HG03039 (cell line): ENCODE measurements at regions not wholly inside any gene's neighbourhood (a gene's known extent, or its start where the extent isn't known, plus 50 kb on each side); places are given as distances from the start of the nearest gene placed in this dataset.
"Not testable (repeated sequence)": the region's sequence is repeated elsewhere in the genome, so short reads cannot be mapped to it uniquely, and the experiment has no call there.

ENCODE experiments used
- ATAC-seq: cut with Tn5 transposase; IDR thresholded peaks from one replicate; pipeline ENCODE4 v1.9.1; 2021; ENCODE audit warnings: mild to moderate bottlenecking, moderate library complexity; ENCODE audit not compliant: unreplicated experiment

DNA sequence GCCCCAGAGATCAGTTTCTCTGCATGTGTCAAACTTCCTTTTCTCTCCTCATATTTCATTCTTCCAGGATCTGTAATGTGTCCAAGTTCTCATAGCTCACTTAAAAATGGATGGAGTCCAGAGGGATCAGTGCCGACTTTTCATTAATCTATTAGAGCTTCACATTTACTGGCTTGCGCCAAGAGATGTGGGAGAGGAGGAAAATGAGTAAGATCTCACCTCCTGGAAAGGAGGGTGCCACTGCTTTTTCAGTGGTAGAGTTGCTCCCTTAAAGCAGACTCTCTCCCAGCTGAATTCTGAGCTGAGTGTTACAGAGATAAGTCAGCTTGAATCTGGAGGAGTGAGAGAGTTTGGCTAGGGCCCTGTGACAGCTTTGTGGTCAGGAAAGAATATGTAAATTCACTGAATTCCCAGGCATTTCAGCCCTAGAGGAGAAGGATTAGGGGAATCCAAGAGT is 175.9 kb downstream of the SOX4 start:
- ATAC-seq = no peak

DNA sequence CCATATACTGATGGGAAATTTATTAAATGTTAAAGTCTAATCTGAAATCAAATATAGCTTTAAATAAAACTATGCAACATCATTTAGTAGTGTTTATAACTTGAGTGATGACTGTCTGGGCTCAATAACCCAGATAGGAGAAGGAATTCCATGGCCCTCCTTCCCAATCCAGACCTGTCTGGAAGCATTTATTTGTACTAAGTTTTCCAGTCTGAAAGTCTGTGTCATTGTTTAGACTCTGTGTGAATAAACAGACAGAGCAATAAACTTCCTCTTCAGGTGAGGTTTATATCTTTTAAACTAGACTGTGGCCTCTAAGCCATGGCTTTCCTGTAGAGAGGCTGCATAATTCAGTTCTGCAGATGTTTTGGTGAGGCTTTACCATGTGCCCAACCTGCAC is 176.4 kb downstream of the SOX4 start:
- no peak for ATAC-seq

DNA sequence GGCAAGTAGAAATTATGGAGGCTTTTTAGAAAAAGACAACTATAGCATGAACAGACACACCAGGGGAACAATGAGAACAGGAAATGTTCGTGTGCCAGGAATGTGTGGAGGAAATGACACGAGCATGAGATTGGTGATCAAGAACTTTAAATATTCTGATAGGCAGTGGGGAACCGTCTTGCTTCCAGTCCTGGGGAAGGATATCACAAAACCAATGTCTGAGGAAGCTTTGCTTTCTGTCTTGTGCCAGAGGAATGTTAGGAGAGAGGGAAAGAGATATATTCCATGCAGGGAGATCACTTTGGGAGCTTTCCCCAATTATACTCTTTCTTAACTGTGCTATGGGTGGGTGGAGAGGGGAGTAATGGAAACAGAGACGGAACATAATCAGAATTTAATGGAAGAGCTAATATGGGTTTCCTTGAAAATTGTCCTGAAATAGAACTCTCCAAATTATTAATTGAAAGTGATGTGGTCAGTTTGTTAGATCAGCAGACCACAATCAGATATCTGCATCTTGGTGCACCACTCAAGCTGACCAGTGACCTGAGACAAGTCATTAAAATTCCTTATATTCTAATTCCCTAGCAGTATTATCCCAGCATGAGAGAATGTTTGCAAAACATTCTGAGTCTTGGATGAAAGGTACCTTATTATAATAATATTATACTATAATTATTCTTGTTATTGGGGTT is 178.2 kb downstream of the SOX4 start:
- ATAC-seq = no peak

DNA sequence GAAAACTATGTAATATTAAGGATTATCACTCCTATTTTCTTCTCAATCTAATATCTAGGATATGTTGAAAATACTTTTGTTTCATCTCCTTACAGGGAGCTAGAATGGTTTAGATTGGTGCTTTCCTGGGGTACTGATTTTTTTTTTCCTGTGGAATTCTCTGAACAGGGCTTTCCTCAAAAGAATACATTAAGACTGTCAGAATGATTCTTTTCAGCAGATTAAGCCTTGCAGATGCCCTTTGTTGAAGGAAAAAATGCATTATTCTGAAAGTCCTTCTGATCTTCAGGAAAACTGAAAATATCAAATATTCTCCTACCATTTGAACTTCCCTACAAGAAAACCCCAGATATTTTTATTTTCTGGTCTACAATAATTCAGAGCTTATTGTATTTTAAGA is 178.9 kb downstream of the SOX4 start:
- ATAC-seq = no peak

DNA sequence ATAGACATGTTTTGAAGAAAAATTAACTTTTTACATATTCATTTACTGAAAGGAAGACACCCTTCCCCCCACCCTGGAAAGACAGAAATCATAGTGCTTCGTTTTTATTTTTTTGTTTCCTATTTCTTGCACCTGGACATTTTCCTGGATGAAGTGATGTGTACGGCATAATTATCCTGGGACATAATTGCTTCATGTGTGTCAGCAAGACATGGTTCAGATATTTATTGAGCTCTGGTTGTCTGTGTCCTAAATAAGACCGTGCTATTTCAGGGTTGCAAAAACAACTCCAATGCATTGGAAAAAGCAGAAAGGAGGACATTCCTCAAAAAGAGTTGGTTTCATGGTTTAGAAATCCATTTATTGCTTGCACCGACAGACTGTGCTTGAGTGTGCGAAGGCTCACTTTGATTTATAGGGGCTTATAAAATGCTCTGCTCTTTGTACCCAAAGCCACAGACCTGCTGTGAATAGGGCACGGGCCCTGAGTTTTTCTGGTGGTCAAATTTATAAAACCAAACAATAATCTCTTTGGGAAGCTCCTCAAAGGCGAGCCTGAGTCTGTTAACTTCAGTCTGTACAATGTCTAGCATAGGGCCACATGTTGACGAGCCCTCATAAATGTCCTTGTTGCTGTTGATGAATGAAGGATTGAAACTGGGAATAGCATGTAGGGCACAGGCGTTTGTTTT is 179.5 kb downstream of the SOX4 start:
- ATAC-seq = no peak

DNA sequence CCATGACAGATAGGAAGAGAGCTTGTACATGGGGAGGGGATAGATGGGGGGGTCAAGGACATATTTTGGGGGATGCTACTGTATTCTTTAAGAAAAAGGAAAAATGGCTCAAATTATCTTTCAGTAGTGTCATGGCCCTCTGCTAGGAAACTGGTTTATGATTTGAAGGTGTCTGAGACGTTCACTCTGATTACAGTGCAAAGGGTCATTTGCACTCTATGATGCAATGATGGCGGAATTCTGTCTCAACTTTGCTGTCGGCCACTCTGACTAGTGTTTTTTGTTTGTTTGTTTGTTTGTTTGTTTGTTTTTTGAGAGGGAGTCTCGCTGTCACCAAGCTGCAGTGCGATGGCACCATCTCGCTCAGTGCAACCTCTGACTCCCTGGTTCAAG is 180.0 kb downstream of the SOX4 start:
- no peak for ATAC-seq

DNA sequence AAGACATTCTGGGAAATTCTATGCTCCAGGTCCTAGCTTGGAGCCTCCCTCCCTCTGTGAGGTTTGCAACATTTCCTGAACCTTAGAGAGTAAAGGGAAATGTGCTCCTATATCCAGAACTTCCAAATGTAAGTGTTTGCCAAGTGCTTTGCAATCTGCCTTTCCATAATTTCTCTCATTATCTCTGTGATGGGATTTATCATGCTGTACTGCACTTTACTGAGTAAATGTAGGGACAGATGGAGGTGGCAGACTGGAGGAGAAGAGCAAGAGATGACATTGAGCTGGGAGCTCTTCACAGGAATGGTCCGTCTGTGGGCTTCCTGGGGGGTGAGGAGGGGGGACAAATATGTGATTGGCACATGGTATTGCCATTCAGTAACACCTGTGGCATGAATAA is 184.3 kb downstream of the SOX4 start:
- no peak for ATAC-seq

DNA sequence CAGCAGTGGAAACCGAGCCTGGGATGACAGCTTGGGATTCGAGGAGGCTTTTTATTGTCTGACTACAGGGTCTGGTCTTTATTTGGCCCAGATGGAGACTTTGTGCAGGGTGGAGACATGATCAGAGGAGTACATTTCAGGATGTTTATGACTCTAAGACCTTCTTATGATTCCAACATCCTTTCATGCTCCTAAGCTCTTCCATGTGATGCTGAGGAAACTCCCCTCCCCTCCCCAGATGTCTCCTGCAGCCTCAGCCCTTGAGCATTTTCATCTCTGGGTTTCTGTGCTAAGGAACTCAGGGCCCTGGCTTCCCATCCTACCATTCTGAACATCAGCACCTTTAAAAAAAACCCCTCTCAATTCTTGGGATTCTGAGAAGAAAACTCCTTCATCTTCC is 186.6 kb downstream of the SOX4 start:
- no peak for ATAC-seq

DNA sequence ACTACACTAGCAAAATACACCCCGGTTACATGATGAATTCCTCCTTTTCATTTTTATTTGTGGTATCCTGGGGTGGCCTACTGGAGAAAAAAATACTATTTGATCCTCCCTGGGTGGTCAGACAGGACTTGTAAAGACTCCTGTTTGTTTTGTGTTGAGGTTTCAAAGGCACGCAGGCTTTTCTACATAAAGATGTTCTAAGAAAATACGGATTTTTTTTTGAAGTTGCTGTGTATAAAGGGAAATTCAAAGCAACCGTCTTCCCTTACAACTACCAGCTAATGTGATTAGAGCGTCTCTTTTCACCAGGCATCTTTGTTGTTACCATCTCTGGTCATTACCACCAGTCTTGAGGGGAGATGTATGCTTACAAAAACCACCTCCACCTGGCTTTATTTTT is 187.1 kb downstream of the SOX4 start:
- no peak for ATAC-seq

DNA sequence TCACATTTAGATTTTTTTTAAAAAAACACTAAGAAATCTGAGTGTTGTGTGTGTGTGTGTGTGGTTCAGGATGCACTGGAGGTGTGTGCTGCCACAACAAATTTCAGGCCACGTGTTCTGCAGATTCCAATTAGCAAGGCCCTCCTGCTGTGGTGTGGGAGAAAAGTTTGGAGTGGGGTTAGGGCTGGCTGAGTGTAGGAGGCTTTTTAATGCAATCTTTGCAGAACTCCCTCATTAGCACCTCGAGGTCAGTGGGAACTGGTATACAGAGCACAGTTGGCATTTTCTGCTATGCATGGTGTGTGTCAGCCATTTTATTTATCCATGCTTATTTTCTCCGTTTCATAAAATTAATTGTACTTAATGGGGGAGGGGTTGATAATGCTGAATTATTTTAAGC is 187.6 kb downstream of the SOX4 start:
- ATAC-seq = no peak

DNA sequence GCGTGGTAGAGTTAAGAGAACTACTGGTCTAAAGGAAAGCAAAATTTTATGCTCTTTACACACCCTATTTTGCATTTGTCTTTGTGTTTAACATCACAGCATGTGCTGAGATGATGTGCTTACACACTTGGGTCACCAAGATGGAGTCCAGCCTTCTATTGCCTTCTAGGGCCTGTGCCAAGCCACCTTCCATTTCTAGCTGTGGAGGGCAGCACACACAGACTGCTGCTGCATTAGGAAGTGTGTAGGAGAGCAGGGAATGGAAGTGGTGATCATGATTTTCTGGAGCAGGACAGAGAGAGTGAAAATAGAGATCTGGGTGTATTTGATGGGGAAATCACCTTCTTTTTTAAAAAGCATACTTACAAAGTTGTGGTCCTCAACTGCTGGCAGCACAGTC is 191.6 kb downstream of the SOX4 start:
- no peak for ATAC-seq

DNA sequence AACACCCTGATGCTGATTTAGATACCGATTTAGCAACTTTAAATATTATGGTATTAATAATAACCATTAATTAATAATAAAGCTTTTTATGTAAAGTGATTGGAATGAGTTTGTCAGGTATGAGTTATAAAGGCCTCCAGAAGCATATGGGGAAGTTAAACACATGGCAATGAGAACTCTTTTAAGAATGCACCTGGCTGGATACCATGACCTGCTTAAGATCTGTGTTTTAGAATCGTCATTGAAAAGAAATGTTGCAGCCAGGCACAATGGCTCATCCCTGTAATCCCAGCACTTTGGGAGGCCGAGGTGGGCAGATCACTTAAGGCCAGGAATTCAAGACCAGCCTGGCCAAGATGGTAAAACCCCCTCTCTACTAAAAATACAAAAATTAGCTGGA is 197.5 kb downstream of the SOX4 start:
- no peak for ATAC-seq

DNA sequence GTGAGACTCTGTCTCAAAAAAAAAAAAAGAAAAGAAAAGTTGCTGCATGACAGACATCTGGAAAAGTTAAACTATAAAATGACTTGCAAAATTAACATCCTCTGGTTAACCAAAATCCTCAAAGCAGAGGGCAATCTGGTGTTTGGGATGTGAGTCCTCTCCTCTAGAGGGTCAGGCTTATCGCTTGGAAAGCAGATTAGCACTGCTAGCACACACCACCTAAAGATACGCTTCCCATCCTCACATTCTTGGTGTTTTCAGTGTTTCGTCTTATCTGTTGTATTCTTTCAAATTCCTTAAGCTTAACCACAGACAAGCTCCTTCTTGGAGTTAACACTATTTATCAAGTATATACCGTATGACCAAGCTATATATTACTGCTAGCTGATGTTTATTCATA is 198.0 kb downstream of the SOX4 start:
- no peak for ATAC-seq

DNA sequence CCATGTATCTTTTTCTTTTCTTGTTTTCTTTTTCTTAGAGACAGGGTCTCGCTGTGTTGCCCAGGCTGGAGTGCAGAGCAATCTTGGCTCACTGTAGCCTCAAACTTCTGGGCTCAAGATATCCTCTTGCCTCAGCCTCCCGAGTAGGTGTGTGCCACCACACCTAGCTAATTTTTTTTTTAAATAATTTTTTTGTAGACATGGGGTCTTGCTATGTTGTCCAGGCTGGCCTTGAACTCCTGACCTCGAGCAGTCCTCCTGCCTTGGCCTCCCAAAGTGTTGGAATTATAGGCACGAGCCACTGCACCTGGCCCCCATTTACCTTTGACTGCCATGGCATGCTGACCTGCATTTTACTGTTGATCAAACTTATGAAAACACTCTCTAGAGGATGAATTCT is 198.6 kb downstream of the SOX4 start:
- ATAC-seq = no peak

DNA sequence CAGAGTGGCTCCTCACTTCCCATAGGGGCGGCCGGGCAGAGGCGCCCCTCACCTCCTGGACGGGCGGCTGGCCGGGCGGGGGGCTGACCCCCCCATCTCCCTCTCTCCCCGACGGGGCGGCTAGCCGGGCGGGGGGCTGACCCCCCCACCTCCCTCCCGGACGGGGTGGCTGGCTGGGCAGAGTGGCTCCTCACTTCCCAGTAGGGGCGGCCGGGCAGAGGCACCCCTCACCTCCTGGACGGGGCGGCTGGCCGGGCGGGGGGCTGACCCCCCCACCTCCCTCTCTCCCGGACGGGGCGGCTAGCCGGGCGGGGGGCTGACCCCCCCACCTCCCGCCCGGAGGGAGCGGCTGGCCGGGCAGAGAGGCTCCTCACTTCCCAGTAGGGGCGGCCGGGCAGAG is 203.4 kb downstream of the SOX4 start:
- ATAC-seq = not testable (repeated sequence)

DNA sequence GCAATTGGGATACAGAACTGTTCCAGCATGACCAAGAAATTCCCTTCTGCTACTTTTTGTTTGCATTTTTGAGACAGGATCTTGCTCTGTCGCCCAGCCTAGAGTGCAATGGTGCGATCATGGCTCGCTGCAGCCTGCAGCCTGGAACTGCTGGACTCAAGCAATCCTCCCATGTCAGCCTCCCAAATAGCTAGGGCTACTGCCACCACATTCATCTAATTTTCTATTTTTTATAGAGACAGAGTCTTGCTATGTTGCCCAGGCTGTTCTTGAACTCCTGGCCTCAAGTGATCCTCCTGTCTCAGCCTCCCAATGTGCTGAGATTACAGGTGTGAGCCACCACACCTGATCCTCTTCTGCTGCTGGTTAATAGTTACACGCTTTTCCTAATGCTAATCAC is 204.9 kb downstream of the SOX4 start:
- no peak for ATAC-seq

DNA sequence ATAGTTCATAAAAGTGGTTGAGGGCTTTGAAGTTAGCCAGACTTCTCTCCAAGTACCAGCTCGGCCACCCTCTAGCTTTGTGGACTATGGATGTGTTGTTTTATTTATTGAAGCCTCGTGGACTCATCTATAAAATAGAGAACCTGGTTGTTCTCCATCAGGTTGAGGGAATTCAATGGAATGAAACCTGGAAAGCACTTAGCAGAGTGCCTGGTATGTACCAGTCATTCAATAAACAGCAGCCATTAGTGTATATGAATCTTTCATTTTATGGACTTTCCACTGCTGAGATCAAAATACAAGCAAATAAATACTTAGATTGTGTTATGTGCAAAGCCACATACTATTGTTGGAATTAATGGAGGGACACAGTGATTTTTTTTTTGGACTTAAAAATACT is 206.8 kb downstream of the SOX4 start:
- ATAC-seq = no peak

DNA sequence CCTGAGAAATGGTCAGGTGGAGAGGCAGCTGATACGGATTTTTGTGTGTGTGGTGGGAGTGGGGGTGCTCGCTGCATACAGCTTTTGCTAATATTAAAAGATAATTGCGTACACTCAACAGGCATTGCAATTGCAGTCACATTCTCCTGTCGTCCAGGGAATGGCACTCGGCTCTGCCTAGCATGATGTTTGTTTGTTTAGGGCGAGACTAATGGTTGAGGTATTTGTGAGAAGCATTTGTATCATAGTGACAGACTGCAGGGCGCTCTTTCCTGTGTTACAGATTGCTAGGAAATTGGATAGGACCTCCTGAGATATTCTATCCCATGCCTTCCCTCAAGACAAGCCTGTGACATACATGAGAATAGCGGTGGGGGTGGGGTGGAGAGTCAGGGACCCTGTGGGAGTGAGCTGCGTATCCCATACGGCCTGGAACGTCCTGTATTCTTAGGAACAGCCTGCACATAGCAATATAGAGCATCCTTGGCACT is 207.4 kb downstream of the SOX4 start:
- ATAC-seq = no peak

DNA sequence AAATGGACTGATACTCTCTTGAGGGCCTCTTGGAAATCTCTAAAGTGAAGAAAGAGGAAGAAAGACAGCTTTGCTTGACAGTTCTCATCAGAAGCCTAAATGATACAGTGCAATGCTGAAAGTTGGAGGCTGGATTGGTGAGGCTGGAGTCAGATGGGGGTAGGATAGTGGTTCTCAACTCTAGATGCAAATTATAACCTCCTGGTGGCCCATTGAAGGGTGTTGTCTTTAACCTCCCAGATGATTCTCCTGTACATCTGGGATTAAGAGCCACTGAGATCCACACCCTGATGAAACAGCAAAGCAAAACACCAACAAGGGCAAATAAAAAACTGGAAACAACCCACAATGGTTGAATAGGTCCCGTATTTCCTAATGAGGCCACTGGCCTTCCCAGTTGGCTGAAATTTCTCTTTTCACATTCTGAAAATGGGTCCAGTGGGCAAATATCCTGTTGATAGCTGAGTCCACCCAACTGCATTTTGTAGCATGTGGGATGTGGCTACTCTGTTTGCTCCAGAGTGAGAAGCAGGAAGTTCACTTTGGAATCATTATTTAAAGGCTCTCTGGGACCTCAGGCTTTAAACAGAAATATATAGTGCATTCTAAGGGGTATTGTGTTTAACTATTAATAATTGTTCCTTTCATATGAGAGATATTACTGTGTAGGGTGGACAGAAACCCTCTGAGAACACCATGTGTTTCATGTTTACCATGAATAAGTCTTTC is 208.1 kb downstream of the SOX4 start:
- ATAC-seq = no peak

DNA sequence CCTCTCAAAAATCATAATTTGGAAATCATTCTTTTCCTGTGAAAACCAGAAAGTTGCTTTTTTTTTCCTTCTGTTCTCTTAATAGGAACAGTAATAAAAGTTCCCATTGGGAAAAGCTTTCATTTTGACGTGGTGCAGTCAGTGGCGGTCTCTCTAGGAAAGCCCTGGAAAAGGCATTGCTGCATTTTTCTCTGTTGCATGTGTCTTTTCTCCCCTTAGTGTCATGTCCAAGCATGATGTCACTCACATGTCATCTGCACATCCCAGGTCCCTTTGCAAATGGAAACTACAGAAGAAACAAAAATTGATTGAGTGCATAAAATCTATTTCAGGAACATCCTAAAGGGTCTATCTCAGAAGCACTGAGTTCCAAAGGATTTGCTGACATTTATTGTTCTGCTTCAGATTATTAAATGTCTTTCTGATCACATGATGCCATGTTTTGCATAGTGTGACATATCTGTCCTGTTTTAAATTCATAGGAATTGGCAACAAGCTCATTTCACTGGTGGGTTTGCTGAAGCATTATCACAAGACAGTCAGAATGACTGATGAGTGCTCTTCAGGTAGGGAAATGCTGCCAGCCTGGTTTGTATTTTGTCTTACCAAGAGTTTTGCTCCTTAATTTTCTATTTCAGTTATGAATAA is 208.7 kb downstream of the SOX4 start:
- ATAC-seq = no peak

DNA sequence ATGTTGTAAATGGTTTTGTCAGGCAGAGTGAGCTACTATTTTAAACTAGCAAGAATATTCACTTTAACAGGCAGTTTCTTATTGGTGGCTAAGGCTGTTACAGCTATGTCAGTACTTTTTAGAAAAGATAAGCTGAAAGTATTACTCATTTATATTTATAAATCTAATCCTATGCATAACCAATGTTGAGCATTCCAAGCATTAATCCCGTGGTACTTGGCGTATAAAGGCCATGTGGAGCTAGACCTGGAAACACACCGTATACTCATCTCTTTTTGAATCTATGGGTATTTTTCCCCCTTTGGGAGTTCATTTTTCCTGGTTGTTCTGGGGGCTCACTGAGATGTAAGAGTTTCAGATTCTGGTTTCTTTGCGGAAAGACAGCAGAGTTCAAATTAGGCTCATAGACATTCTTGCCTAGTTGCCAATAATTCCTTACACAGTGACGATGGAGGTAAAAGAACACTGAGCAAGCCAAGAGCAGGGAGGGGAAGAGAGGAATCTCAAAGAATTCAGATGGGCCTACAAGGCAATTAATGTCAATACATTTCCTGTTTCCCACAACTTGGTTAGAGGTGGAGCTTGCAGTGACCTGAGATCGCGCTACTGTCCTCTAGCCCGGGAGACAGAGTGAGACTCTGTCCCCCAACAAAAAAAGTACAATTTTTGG is 211.5 kb downstream of the SOX4 start:
- no peak for ATAC-seq
